ENCODE measurements at regions not wholly inside any gene's neighbourhood (a gene's known extent, or its start where the extent isn't known, plus 50 kb on each side); places are given as distances from the start of the nearest gene placed in this dataset.
A peak's percentile ranks its signal among the peaks of the same experiment; 100 is the strongest.

GRCh38 chr15:79208179-79208578 lies 74.3 kb upstream of the ANKRD34C start:
- TF ChIP-seq CTCF (IDR thresholded peaks at IDR 0.05; ENCODE audit: borderline replicate concordance, extremely low read depth, low read length, poor library complexity, severe bottlenecking) (peak; percentile 7), EZH2 (IDR thresholded peaks at IDR 0.05; ENCODE audit: borderline replicate concordance, low read depth, low read length, severe bottlenecking) (no peak)
